Stimulated activated CD8-positive, alpha-beta memory T cell treated with anti-CD3 and anti-CD28 coated beads, Interleukin-2, amount 100 ng/mL, for 1 hour (primary cell): ENCODE measurements at regions not wholly inside any gene's neighbourhood (a gene's known extent, or its start where the extent isn't known, plus 50 kb on each side); places are given as distances from the start of the nearest gene placed in this dataset.

Source experiments
- DNase-seq, 2 donors: peaks; one replicate each; pipeline ENCODE4 v3.0.0-alpha.2; 2020; ENCODE audit warnings: low read depth in 2 of 2

GRCh38 chr9:79371948-79372555 is 199.7 kb upstream of the TLE4 start:
- DNase-seq: no peak

GRCh38 chr9:79377339-79377855 is 194.4 kb upstream of the TLE4 start:
- no peak for DNase-seq

GRCh38 chr9:79378107-79378506 is 193.7 kb upstream of the TLE4 start:
- DNase-seq: no peak

- DNase-seq: no peak
Observed at GRCh38 chr9:79382044-79382443, 189.7 kb upstream of the TLE4 start.

- DNase-seq: no peak
Observed at GRCh38 chr9:79382458-79382857, 189.3 kb upstream of the TLE4 start.

GRCh38 chr9:79383096-79383495 is 188.7 kb upstream of the TLE4 start:
- DNase-seq: no peak

- DNase-seq: no peak
Observed at GRCh38 chr9:79384091-79384490, 187.7 kb upstream of the TLE4 start.

GRCh38 chr9:79384501-79384900 is 187.3 kb upstream of the TLE4 start:
- no peak for DNase-seq

GRCh38 chr9:79387101-79387835 is 184.5 kb upstream of the TLE4 start:
- no peak for DNase-seq

GRCh38 chr9:79390077-79390698 is 181.6 kb upstream of the TLE4 start:
- no peak for DNase-seq

- no peak for DNase-seq
Observed at GRCh38 chr9:79390781-79391770, 180.7 kb upstream of the TLE4 start.

GRCh38 chr9:79395228-79395627 is 176.5 kb upstream of the TLE4 start:
- no peak for DNase-seq

GRCh38 chr9:79395755-79396154 is 176.0 kb upstream of the TLE4 start:
- DNase-seq: no peak

- DNase-seq: no peak
Observed at GRCh38 chr9:79396168-79396567, 175.6 kb upstream of the TLE4 start.

GRCh38 chr9:79403495-79403894 is 168.3 kb upstream of the TLE4 start:
- DNase-seq: no peak

- DNase-seq: no peak
Observed at GRCh38 chr9:79408200-79408599, 163.6 kb upstream of the TLE4 start.

GRCh38 chr9:79408617-79409016 is 163.1 kb upstream of the TLE4 start:
- no peak for DNase-seq

- DNase-seq: no peak
Observed at GRCh38 chr9:79409182-79409823, 162.5 kb upstream of the TLE4 start.

- DNase-seq: no peak
Observed at GRCh38 chr9:79425840-79426239, 145.9 kb upstream of the TLE4 start.

GRCh38 chr9:79428422-79428821 is 143.3 kb upstream of the TLE4 start:
- no peak for DNase-seq

GRCh38 chr9:79430619-79431018 is 141.1 kb upstream of the TLE4 start:
- DNase-seq: no peak
